GM21381 (cell line): ENCODE measurements at regions not wholly inside any gene's neighbourhood (a gene's known extent, or its start where the extent isn't known, plus 50 kb on each side); places are given as distances from the start of the nearest gene placed in this dataset.
A peak's percentile ranks its signal among the peaks of the same experiment; 100 is the strongest.

Experiments used
- ATAC-seq: cut with Tn5 transposase; IDR thresholded peaks from one replicate; pipeline ENCODE4 v1.9.1; 2021; ENCODE audit warnings: mild to moderate bottlenecking, moderate library complexity; ENCODE audit not compliant: unreplicated experiment

GRCh38 chr7:30212701-30213111 is 71.7 kb upstream of the ZNRF2 start:
- ATAC-seq = no peak

- no peak for ATAC-seq
Measured at GRCh38 chr7:30213637-30214036, 70.8 kb upstream of the ZNRF2 start.

DNA sequence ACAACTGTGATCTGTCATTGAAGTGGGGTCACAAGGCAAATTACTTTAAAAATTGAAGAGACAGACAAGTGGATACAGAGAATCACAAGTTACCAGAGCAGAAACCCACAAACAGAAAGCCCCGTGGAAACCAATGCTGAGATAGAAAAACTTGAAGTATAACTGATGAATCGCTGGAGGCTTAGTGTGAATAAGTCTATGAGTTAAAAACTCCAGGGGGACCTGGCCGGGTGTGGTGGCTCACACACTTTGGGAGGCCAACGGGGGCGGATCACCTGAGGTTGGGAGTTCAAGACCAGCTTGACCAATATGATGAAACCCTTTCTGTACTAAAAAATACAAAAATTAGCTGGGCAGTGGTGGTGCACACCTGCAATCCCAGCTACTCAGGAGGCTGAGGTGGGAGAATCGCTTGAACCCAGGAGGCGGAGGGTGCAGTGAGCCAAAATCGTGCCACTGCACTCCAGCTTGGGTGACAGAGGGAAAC is 69.7 kb upstream of the ZNRF2 start:
- peak; percentile 75 for ATAC-seq

GRCh38 chr7:30221764-30222163 is 62.6 kb upstream of the ZNRF2 start:
- ATAC-seq = no peak

GRCh38 chr7:30222515-30223215 is 61.7 kb upstream of the ZNRF2 start:
- ATAC-seq = no peak

DNA sequence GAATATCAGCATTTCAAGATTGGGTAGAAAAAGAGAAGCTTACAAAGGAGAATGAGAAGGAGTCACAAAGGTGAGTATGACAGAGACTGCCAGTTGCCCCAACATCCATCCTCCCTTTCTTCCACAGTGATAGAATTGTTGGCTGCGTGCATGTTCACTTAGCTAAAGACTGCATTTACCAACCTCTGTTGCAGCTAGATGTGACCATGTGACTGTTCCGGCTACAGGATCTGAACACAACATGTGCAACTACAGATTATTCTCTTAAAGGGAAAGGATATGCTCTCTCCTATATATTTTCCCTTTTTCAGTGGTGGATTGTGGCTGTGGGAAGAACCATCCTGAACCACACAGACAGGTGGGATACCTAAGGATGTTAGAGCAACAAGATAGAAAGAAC is 60.5 kb upstream of the ZNRF2 start:
- ATAC-seq = no peak

GRCh38 chr7:30224511-30225062 is 59.8 kb upstream of the ZNRF2 start:
- ATAC-seq = no peak

DNA sequence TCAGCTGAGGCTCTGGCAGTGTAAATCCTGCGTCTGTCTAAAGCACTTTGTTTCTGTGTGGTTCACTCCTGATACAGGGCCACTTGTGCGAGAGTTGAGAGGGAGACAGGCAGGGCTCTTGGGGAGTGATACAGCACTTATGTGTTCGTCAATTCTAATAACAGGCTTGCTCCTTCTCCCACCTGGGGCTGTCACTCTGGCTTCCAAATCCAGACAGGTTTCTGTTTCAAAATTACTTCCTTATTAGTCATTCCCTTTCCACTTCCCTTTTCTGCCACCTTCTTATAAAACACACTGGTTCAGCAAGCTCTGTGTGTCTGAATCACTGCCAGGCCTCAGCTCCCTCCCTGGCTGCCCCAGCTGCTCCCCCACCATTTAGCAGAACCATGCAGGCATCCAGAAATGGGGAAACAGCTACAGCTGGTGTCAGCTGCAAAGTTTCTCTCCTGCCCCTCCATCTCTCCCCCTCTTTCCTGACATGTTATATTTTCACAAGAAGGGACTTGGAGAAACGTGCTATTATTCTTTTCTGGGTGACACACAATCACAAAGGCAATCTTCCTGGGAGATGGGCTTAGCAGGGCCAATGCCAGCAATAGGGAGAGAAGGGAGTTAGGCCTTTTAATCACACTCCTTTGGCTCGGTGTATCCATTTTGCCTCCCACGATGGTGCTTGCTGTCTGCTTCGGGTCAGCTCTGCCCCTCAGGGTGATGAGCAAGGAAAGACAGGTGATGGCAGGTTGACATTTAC is 58.4 kb upstream of the ZNRF2 start:
- ATAC-seq = peak; percentile 66

- no peak for ATAC-seq
Measured at GRCh38 chr7:30226614-30227268, 57.7 kb upstream of the ZNRF2 start.

DNA sequence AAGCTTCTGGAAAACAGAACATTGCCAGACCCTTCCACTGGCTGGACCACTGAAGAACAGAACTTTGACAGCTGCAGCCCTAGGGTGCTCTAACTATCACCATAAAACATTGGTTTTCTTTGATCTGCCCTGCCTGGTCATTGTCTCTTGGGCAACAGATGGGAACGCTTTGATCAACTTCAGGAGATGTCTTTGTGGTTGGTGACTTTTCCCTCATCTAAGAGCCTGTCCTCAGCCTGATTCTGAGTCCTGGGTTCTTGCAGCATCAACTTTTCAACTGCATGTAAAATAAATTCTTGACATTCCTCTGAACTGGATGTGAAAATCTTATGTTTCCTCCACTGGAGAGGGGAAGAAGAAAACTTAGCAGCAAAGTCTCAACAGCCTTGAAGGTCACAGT is 53.1 kb upstream of the ZNRF2 start:
- no peak for ATAC-seq

GRCh38 chr7:30232391-30232790 is 52.0 kb upstream of the ZNRF2 start:
- no peak for ATAC-seq
